Mucosa of rectum (tissue), 2 donors: ENCODE measurements at regions not wholly inside any gene's neighbourhood (a gene's known extent, or its start where the extent isn't known, plus 50 kb on each side); places are given as distances from the start of the nearest gene placed in this dataset.

Experiments
- H3K27ac ChIP-seq, 2 donors: one replicate each; pipeline ENCODE4 v1.7.0; 2013; ENCODE audit warnings: inconsistent platforms in 2 of 2, low read depth in 2 of 2, low read length in 2 of 2
- H3K27me3 ChIP-seq, 2 donors: one replicate each; pipeline ENCODE4 v1.7.0; 2013; ENCODE audit warnings: low read length in 2 of 2; ENCODE audit not compliant: control insufficient read depth in 2 of 2, insufficient read depth in 2 of 2
- H3K36me3 ChIP-seq, 2 donors: one replicate each; pipeline ENCODE4 v1.7.0; 2013; ENCODE audit warnings: low read length in 2 of 2; ENCODE audit not compliant: control insufficient read depth in 2 of 2, insufficient read depth in 2 of 2
- H3K4me1 ChIP-seq, 2 donors: one replicate each; pipeline ENCODE4 v1.7.0; 2013; ENCODE audit warnings: low read length in 2 of 2, mild to moderate bottlenecking in 1 of 2; ENCODE audit not compliant: control insufficient read depth in 2 of 2, insufficient read depth in 2 of 2
- H3K4me3 ChIP-seq, 2 donors: one replicate each; pipeline ENCODE4 v1.7.0; 2013; ENCODE audit warnings: low read length in 2 of 2
- H3K9ac ChIP-seq, 2 donors: one replicate each; pipeline ENCODE4 v1.7.0; 2013; ENCODE audit warnings: low read length in 2 of 2, low read depth in 1 of 2, mild to moderate bottlenecking in 1 of 2
- H3K9me3 ChIP-seq, 2 donors: one replicate each; pipeline ENCODE4 v1.7.0; 2013; ENCODE audit warnings: low read length in 2 of 2; ENCODE audit not compliant: control insufficient read depth in 2 of 2
- donor health status: healthy.
- donor health status: Normal muscosa, but diverticular disease.

DNA sequence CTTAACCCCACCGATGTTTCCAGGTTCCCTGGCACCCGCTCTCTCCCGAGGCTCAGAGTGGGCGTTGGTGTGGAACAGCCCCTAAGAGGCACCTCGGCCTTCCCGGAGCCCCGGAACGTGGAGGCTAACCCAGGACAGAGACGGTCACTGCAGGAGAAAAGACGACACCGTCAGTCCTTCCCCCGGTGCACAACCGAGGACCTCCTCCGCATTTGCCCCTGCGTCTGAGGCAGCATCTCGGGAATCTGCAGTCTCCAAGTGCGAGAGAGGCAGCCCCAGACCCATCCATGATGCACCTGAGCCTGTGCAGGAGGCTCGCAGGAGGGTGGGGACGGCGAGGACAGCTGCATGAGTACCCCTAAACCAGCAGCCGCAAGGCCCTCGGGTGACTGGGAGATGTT is 204.9 kb upstream of the SALL3 start:
- H3K9me3 ChIP-seq, result no peaks in the 10 kb centered on the region
- no peaks in the 10 kb centered on the region for H3K36me3 ChIP-seq
- no peaks in the 10 kb centered on the region for H3K27me3 ChIP-seq

DNA sequence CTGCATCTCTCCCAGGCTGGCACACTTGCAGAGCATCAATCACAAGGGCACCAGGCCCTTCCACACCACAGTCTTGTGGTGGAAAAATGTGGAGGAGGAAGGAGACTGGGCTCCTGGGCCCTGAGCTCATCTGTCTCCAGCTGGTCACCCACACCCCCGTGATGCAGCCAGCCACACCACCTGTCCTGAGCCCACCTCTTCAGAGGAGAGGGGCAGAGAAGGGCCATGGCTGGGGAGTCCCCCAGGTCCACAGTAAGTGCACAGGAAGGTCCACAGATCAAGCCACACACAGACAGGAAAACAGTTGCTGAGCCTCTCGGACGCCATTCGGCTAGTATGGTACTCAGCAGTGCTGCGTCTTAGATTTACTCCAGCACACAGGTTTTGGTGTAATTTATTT is 203.5 kb upstream of the SALL3 start:
- H3K27me3 ChIP-seq, result no peaks in the 10 kb centered on the region
- no peak overlapping the region for H3K4me3 ChIP-seq
- H3K36me3 ChIP-seq, result no peaks in the 10 kb centered on the region
- peak overlapping the region in 1 of 2 donors; percentile 42 for H3K27ac ChIP-seq
- H3K4me1 ChIP-seq, result peaks cover 0 to 10% of the 10 kb centered on the region in 2 donors
- H3K9me3 ChIP-seq, result no peaks in the 10 kb centered on the region
- H3K9ac ChIP-seq, result no peak overlapping the region

More for the DNA sequence above, 204.9 kb upstream of the SALL3 start:
- H3K4me1 ChIP-seq, result peaks cover 0 to 10% of the 10 kb centered on the region in 2 donors
- H3K9ac ChIP-seq, result no peak overlapping the region
- no peak overlapping the region for H3K27ac ChIP-seq
- no peak overlapping the region for H3K4me3 ChIP-seq

DNA sequence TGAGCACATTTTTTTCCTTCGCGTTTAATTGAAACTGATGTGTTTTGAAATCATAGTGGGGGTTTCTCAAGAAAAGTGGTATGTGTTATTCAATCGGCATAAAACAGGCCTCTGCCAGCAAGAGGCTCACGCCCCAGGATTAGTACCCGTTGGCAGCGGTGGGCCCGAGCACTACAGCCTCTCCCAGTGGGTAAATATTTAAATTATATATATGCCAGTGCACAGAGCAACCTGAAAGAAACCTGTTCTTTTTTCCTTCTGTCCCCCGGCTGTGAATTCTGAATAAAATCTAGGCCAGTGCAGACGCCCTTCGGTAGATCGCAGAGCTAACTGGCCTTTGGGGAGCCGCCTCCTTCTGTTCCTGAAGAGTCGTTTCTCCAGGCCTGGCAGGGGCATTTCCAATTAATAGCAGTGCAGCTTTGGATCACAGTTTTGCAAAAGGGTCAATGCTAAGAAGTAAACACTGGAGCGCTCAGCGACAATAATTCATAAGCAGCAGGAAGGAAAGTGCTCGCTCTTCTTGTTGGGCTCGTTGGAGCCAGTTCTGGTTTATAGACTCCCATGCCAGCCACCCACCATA is 202.8 kb upstream of the SALL3 start:
- H3K36me3 ChIP-seq, result no peaks in the 10 kb centered on the region
- H3K4me3 ChIP-seq, result no peak overlapping the region
- peaks cover 0 to 10% of the 10 kb centered on the region in 2 donors for H3K4me1 ChIP-seq
- no peaks in the 10 kb centered on the region for H3K27me3 ChIP-seq
- no peak overlapping the region for H3K9ac ChIP-seq
- no peaks in the 10 kb centered on the region for H3K9me3 ChIP-seq
- H3K27ac ChIP-seq, result peak overlapping the region in 1 of 2 donors; percentile 55

DNA sequence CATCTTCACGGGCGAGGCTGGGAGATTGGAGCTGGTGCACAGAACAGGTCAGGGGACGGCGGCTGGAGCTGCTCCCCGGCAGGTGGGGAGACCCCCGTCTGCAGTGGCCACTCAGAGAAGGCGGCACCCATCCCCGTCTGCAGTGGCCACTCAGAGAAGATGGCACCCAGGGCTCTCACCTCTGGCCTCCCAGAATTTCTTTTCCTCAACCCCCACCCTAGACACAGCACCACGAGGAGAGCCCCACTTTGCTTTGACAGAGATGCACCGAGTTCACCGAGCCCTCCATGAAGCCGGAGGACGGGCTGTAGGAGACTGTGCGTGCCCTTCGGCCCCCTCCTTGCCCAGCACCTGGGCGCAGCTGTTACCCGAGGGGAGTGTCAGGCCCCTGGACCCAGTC is 201.6 kb upstream of the SALL3 start:
- H3K36me3 ChIP-seq, result no peaks in the 10 kb centered on the region
- H3K27me3 ChIP-seq, result no peaks in the 10 kb centered on the region
- no peak overlapping the region for H3K4me3 ChIP-seq
- H3K4me1 ChIP-seq, result peaks cover 0 to 10% of the 10 kb centered on the region in 2 donors
- H3K9ac ChIP-seq, result no peak overlapping the region
- H3K27ac ChIP-seq, result no peak overlapping the region
- no peaks in the 10 kb centered on the region for H3K9me3 ChIP-seq

DNA sequence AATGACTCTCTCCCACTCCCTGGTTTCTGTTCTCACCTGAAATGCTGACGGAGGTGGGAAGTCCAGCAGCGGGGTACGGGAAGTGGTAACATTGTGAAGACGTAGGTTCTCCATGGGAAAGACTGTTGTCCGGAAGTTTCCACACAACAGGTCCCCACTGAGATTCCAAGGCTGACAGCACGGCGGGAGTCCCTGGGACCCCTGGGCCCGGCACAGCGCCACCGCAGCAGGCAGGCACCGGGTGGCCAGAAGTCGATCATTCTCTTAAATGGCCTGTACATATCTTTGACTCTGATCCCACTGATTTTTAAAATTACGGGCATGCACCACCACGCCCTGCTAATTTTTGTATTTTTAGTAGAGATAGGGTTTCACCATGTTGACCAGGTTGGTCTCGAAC is 201.0 kb upstream of the SALL3 start:
- Histone ChIP-seq H3K9me3 (no peaks in the 10 kb centered on the region), H3K36me3 (no peaks in the 10 kb centered on the region), H3K27me3 (no peaks in the 10 kb centered on the region), H3K4me3 (no peak overlapping the region), H3K9ac (no peak overlapping the region), H3K4me1 (peaks cover 0 to 10% of the 10 kb centered on the region in 2 donors), H3K27ac (no peak overlapping the region)

DNA sequence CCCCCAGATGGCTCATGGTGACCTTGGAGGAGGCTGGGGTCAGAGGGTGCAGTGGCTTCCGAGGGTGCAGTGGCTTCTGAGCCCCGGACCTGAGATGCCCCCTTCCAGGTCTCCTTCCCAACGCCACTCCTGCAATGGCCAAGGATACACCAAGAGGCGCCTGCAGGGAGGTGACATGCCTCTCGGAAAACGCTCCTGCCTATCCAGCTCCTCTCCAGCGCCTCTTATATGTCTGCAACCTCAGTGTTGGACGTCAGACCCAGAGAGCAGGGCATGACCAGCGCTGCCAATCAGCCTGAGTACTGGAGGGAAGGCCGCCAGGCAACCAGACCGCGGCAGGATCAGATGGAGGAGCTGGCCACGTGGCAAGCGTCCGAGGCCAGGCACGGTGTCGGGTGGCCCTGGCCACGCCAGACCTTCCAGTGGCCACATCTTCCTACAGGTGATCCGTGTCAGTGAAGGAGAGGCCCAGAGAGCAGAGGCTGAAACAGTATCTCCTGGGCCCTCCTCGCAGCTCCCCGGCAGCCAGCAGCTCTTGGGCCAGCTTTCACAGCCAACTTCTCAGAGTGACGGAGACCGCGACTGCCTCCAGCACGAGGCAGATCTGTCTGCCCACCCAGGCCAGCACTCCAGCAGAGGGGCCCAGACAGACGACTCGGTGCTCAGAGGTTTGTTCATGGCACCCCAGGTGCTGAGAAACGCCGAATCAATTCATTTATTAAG is 199.5 kb upstream of the SALL3 start:
- Histone ChIP-seq H3K27ac (no peak overlapping the region), H3K4me3 (no peak overlapping the region), H3K4me1 (peaks cover 0 to 8% of the 10 kb centered on the region in 2 donors), H3K27me3 (no peaks in the 10 kb centered on the region), H3K9me3 (no peaks in the 10 kb centered on the region), H3K36me3 (no peaks in the 10 kb centered on the region), H3K9ac (no peak overlapping the region)

DNA sequence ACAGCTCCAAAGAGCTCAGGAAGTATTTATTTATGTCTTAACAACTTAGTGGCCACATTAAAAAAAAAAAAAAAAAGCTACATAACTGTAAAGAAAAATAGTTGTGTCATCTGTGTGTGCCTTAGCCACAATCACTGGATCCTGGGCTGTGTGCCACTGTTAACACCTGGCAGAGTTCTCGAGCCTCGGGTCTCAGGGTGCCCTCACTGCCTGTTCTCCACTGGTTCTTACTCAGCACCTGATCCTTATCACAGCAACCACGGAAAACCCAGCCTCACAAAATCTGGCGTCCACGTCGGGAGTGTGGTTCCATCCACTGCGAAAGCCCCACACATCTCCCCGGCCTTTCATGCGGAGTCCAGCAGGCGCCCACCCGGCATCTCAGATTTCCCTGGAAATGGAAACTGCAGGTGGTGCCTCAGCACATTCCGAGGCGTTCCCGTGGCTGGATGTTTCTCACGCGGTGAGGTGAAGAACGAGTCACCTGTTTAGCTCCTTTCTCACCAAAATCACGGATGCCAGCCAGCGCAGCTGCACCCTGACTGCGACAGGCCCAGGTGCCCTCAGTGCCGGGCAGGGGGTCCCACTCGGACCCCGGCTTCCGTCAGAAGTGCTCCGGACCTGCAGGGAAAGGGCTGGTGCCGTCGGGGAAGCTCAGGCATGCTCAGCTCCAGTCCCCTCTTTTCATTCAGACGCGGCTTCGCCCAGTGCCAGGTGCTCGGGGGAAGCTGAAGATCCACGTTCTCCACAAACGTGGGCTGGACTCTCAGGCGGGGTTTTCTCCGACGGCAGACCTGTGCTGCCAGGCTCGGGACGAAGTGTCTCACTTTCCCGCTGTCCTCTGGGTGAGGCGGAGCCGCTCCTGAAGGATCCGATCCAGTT is 198.7 kb upstream of the SALL3 start:
- H3K9ac ChIP-seq, result no peak overlapping the region
- H3K36me3 ChIP-seq, result no peaks in the 10 kb centered on the region
- H3K9me3 ChIP-seq, result no peaks in the 10 kb centered on the region
- H3K4me3 ChIP-seq, result no peak overlapping the region
- no peaks in the 10 kb centered on the region for H3K27me3 ChIP-seq
- peaks cover 0 to 8% of the 10 kb centered on the region in 2 donors for H3K4me1 ChIP-seq
- no peak overlapping the region for H3K27ac ChIP-seq

DNA sequence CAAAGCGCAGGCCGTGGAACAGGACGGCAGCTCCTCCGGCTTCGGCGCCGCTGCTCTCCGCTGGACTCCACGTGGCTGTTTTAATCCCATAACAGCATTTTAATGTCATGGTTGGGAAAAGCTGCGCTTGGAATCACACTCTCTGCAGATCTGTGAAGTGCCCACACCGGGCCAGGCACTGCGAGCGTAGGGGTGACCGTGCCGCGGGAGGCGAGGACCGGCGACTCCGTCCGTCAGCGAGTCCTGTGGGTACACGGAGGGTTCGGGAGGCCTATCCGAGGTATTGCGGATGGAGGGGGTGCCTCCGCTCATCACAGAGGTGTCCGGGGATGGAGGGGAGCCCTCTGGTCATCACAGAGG is 198.0 kb upstream of the SALL3 start:
- H3K9ac ChIP-seq, result no peak overlapping the region
- no peak overlapping the region for H3K4me3 ChIP-seq
- no peaks in the 10 kb centered on the region for H3K27me3 ChIP-seq
- H3K9me3 ChIP-seq, result no peaks in the 10 kb centered on the region
- peaks cover 0 to 2% of the 10 kb centered on the region in 2 donors for H3K4me1 ChIP-seq
- H3K36me3 ChIP-seq, result no peaks in the 10 kb centered on the region
- H3K27ac ChIP-seq, result no peak overlapping the region

DNA sequence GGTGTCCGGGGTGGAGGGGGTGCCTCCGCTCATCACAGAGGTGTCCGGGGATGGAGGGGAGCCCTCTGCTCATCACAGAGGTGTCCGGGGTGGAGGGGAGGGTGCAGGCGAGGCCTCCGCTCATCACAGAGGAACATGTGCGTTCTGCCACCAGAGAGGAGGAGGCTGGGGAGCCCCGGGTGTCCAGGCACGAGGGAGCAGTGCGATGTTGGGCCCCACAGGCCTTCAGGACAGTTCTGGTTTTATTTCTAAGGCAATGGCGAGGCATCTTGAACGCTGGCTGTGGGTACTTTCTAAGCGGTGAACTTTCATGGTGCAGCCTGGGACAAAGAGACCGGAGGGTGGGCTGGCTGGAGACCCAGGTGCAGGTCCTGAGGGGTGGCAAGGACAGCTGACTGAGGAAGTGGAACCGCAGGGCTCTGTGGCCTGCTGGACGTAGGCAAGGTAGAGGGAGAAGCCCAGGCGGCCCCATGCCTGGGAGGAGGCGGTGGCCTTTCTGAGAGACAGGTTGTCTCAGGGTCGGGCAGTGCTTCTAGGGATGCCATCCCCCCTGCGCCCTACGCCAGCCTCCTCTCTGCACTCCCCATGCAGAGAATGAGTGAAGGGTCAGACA is 196.6 kb upstream of the SALL3 start:
- H3K9me3 ChIP-seq, result no peaks in the 10 kb centered on the region
- H3K27ac ChIP-seq, result no peak overlapping the region
- no peak overlapping the region for H3K9ac ChIP-seq
- no peaks in the 10 kb centered on the region for H3K27me3 ChIP-seq
- H3K4me1 ChIP-seq, result no peaks in the 10 kb centered on the region
- no peak overlapping the region for H3K4me3 ChIP-seq
- H3K36me3 ChIP-seq, result no peaks in the 10 kb centered on the region

DNA sequence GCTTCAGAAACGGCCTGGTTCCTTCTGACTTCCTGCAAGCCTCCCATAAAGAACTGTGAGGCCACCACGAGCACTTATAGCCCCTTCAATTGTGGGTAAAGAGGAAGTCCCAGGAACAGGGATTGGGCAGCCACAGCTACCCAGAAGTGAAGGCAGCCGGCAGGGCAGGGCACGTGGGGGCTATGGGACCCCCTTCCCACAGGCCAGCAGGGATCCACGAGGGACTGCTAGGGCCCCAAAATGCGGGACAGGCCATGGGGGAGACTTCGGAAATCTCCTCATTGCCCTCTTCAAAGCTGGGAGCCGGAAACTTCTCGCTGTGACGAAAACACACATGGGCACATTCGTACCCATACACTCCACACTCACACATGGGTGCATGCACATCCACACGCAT is 196.1 kb upstream of the SALL3 start:
- Histone ChIP-seq H3K9me3 (no peaks in the 10 kb centered on the region), H3K9ac (no peak overlapping the region)

More for the DNA sequence above, 196.1 kb upstream of the SALL3 start:
- Histone ChIP-seq H3K27me3 (no peaks in the 10 kb centered on the region), H3K4me3 (no peak overlapping the region), H3K4me1 (no peaks in the 10 kb centered on the region), H3K27ac (no peak overlapping the region), H3K36me3 (no peaks in the 10 kb centered on the region)
